ENCODE measurements at regions not wholly inside any gene's neighbourhood (a gene's known extent, or its start where the extent isn't known, plus 50 kb on each side); places are given as distances from the start of the nearest gene placed in this dataset.

DNA sequence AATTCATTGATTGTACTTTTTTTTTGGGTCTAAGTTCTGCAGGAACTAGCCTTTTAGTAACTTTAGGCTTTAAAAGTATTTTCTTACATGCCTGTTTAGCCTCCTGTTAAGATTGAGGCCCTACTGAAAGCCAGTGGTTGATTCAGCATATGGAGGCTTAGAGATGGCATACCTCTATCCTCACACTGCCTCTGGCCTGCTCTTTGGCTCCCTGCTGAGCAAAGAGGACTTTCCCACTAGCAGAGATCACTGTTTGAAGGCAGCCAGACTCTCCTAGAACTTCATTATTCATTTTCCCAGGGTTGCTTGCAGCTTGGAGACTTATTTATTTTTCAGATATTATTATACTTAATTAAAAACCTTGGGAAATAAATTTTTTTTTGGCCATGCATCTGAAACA is 405.6 kb upstream of the MEX3C start:
- Histone ChIP-seq H3K4ac (ENCODE audit: low read depth, low read length) (no peak overlapping the region), H3K23ac (ENCODE audit: insufficient read length, low read depth, low read length) (no peak overlapping the region), H3K27me3 (ENCODE audit: insufficient read depth, low read length) (no peaks in the 10 kb centered on the region), H2BK20ac (ENCODE audit: low read depth, low read length, poor library complexity, severe bottlenecking) (no peak overlapping the region), H3K9me3 (ENCODE audit: control insufficient read depth, low read depth, low read length) (peaks cover 2% of the 10 kb centered on the region), H3K4me1 (ENCODE audit: insufficient read depth, low read length) (no peaks in the 10 kb centered on the region), H2AFZ (ENCODE audit: low read length) (no peak overlapping the region), H2BK12ac (ENCODE audit: insufficient read length, low read depth, low read length) (no peak overlapping the region), H4K8ac (replicated peaks; ENCODE audit: insufficient read length, low read depth, low read length) (no peak overlapping the region), H3K14ac (ENCODE audit: insufficient read depth, low read length) (no peak overlapping the region), H4K91ac (ENCODE audit: insufficient read length, low read depth, low read length) (no peak overlapping the region), H4K20me1 (ENCODE audit: control insufficient read depth, insufficient read depth, insufficient read length) (no peaks in the 10 kb centered on the region), H3K79me1 (ENCODE audit: insufficient read depth, low read depth, low read length, poor library complexity, severe bottlenecking) (no peaks in the 10 kb centered on the region), H4K5ac (ENCODE audit: insufficient read length, low read depth, low read length) (no peak overlapping the region), H3K56ac (ENCODE audit: insufficient read length, low read depth, low read length) (no peak overlapping the region), H3K27ac (ENCODE audit: insufficient read length, low read depth, low read length) (no peak overlapping the region), H2BK120ac (ENCODE audit: low read depth, low read length, poor library complexity, severe bottlenecking) (no peak overlapping the region), H2BK15ac (ENCODE audit: low read depth, low read length) (no peak overlapping the region), H3K23me2 (ENCODE audit: insufficient read length, low read depth, low read length, poor library complexity, severe bottlenecking) (no peaks in the 10 kb centered on the region), H3K18ac (ENCODE audit: insufficient read length, low read depth, low read length) (no peak overlapping the region), H2AK5ac (ENCODE audit: insufficient read length, low read length) (no peak overlapping the region), H3K9ac (ENCODE audit: extremely low read depth, insufficient read length, low read length) (no peak overlapping the region), H3T11ph (ENCODE audit: low read length) (no peak overlapping the region), H2BK5ac (ENCODE audit: insufficient read length, low read length) (no peak overlapping the region), H3K79me2 (ENCODE audit: insufficient read depth, low read length) (no peaks in the 10 kb centered on the region), H3K4me2 (ENCODE audit: insufficient read depth, insufficient read length, low read length) (no peak overlapping the region)
- DNase-seq: no peak
- H3K27me3 Mint-ChIP-seq (ENCODE audit: low read depth): no peaks in the 10 kb centered on the region
- H3K4me1 Mint-ChIP-seq: peaks cover 4 to 9% of the 10 kb centered on the region in 2 experiments; a peak in 3 of 4 replicates
- TF ChIP-seq, protein P1, sequence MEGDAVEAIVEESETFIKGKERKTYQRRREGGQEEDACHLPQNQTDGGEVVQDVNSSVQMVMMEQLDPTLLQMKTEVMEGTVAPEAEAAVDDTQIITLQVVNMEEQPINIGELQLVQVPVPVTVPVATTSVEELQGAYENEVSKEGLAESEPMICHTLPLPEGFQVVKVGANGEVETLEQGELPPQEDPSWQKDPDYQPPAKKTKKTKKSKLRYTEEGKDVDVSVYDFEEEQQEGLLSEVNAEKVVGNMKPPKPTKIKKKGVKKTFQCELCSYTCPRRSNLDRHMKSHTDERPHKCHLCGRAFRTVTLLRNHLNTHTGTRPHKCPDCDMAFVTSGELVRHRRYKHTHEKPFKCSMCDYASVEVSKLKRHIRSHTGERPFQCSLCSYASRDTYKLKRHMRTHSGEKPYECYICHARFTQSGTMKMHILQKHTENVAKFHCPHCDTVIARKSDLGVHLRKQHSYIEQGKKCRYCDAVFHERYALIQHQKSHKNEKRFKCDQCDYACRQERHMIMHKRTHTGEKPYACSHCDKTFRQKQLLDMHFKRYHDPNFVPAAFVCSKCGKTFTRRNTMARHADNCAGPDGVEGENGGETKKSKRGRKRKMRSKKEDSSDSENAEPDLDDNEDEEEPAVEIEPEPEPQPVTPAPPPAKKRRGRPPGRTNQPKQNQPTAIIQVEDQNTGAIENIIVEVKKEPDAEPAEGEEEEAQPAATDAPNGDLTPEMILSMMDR (conservative IDR thresholded peaks at IDR 0.05): no peak
- peaks cover 7 to 15% of the 10 kb centered on the region in 2 experiments for H3K9me3 Mint-ChIP-seq
- H3K27ac Mint-ChIP-seq: no peak overlapping the region
- H3K4me3 Mint-ChIP-seq: no peak overlapping the region
- H3K36me3 Mint-ChIP-seq (ENCODE audit: insufficient read depth in 1 of 3, low read depth in 3 of 3): peaks cover 7 to 11% (median 8%) of the 10 kb centered on the region in 3 experiments; a peak in 6 of 7 replicates
